ENCODE measurements at regions not wholly inside any gene's neighbourhood (a gene's known extent, or its start where the extent isn't known, plus 50 kb on each side); places are given as distances from the start of the nearest gene placed in this dataset.

- no peak for DNase-seq (ENCODE audit: low spot score)
Measured at GRCh38 chr3:157626817-157627216, 123.6 kb upstream of the VEPH1 start.

- DNase-seq (ENCODE audit: low spot score), result no peak
Measured at GRCh38 chr3:157624801-157625200, 121.6 kb upstream of the VEPH1 start.

GRCh38 chr3:157618886-157619285 lies 115.7 kb upstream of the VEPH1 start:
- no peak for DNase-seq (ENCODE audit: low spot score)

- peak; percentile 64 for DNase-seq (ENCODE audit: low spot score)
Measured at GRCh38 chr3:157618075-157618760, 115.0 kb upstream of the VEPH1 start.

GRCh38 chr3:157614896-157615295 lies 111.7 kb upstream of the VEPH1 start:
- DNase-seq (ENCODE audit: low spot score), result no peak

GRCh38 chr3:157611536-157612076 lies 108.4 kb upstream of the VEPH1 start:
- no peak for DNase-seq (ENCODE audit: low spot score)

GRCh38 chr3:157610876-157611535 lies 107.8 kb upstream of the VEPH1 start:
- DNase-seq (ENCODE audit: low spot score), result no peak

GRCh38 chr3:157607826-157608405 lies 104.7 kb upstream of the VEPH1 start:
- DNase-seq (ENCODE audit: low spot score), result no peak

- DNase-seq (ENCODE audit: low spot score), result no peak
Measured at GRCh38 chr3:157606852-157607197, 103.6 kb upstream of the VEPH1 start.

- peak; percentile 66 for DNase-seq (ENCODE audit: low spot score)
Measured at GRCh38 chr3:157606011-157606851, 103.0 kb upstream of the VEPH1 start.

GRCh38 chr3:157605356-157605755 lies 102.1 kb upstream of the VEPH1 start:
- no peak for DNase-seq (ENCODE audit: low spot score)

GRCh38 chr3:157602424-157602823 lies 99.2 kb upstream of the VEPH1 start:
- DNase-seq (ENCODE audit: low spot score), result no peak

GRCh38 chr3:157595259-157595658 lies 92.0 kb upstream of the VEPH1 start:
- DNase-seq (ENCODE audit: low spot score), result no peak

GRCh38 chr3:157594413-157594812 lies 91.2 kb upstream of the VEPH1 start:
- no peak for DNase-seq (ENCODE audit: low spot score)

- DNase-seq (ENCODE audit: low spot score), result no peak
Measured at GRCh38 chr3:157592769-157593168, 89.6 kb upstream of the VEPH1 start.

- no peak for DNase-seq (ENCODE audit: low spot score)
Measured at GRCh38 chr3:157590273-157590672, 87.1 kb upstream of the VEPH1 start.

- DNase-seq (ENCODE audit: low spot score), result no peak
Measured at GRCh38 chr3:157589211-157589610, 86.0 kb upstream of the VEPH1 start.

- no peak for DNase-seq (ENCODE audit: low spot score)
Measured at GRCh38 chr3:157588386-157589060, 85.3 kb upstream of the VEPH1 start.

- no peak for DNase-seq (ENCODE audit: low spot score)
Measured at GRCh38 chr3:157586293-157586692, 83.1 kb upstream of the VEPH1 start.

GRCh38 chr3:157585386-157585785 lies 82.2 kb upstream of the VEPH1 start:
- no peak for DNase-seq (ENCODE audit: low spot score)

- DNase-seq (ENCODE audit: low spot score), result no peak
Measured at GRCh38 chr3:157582637-157582973, 79.4 kb upstream of the VEPH1 start.

Data from Ammon's horn (tissue), 1 donor.